AG04450 (cell line): ENCODE measurements at regions not wholly inside any gene's neighbourhood (a gene's known extent, or its start where the extent isn't known, plus 50 kb on each side); places are given as distances from the start of the nearest gene placed in this dataset.

Experiments
- CTCF ChIA-PET: fragments of 300-600, 350-600 bp; formaldehyde crosslinking; extraction: SDS; loops from one replicate; lab custom pipeline; 2022; ENCODE audit warnings: antibody characterized with exemption, inconsistent platforms; lab: Charles Lee
- POLR2A ChIA-PET: fragments of 350-600 bp; formaldehyde crosslinking; extraction: SDS; loops from one replicate; lab custom pipeline; 2021; ENCODE audit warnings: antibody characterized with exemption, inconsistent platforms; lab: Yijun Ruan, JAX
- DNase-seq: peaks from one replicate; pipeline ENCODE4 v3.0.0-alpha.2; 2011; ENCODE audit warnings: low read depth, low spot score
- H3K27ac ChIP-seq: one replicate; pipeline ENCODE4 v1.5.1; 2012; ENCODE audit warnings: low read depth, low read length, control low read depth
- H3K27me3 ChIP-seq: one replicate; pipeline ENCODE4 v1.6.0; 2012; ENCODE audit warnings: low read length; ENCODE audit not compliant: control insufficient read depth, insufficient read depth
- H3K4me3 ChIP-seq: 2 replicates; pipeline ENCODE4 v1.5.1; 2011; ENCODE audit warnings: mild to moderate bottlenecking, low read depth, low read length, control low read depth
- H3K9me3 ChIP-seq: 2 replicates; pipeline ENCODE4 v1.5.1; 2012; ENCODE audit warnings: low read length; ENCODE audit not compliant: control insufficient read depth, insufficient read depth
- TF ChIP-seq, protein P1 (sequence below): IDR thresholded peaks from 2 replicates; pipeline ENCODE4 v1.5.1; 2011; ENCODE audit warnings: low read depth, low read length, control low read depth, inconsistent platforms

DNA sequence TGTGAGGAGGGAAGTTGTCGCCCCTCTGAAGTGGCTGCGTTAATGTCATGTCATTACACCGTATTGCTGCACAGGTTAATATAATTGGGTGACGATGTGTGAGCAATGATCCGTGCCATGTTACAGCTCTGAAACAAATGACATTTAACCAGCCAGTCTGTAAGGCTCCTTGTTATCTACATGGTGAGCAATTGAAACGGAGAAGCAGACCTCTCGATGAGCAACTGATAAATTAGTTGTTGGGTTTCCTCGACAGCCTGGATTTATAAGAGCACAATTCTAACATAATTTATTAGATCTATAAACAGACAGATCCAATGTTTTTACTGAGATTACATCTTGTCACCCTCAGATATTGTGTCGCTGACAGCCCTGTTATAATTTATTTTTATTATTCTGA, 49.9 kb upstream of the MAFB start:
- Histone ChIP-seq H3K27ac (no peak overlapping the region), H3K4me3 (no peak overlapping the region), H3K27me3 (peaks cover 11% of the 10 kb centered on the region), H3K9me3 (no peaks in the 10 kb centered on the region)
- no peak for DNase-seq
- TF ChIP-seq, protein P1, sequence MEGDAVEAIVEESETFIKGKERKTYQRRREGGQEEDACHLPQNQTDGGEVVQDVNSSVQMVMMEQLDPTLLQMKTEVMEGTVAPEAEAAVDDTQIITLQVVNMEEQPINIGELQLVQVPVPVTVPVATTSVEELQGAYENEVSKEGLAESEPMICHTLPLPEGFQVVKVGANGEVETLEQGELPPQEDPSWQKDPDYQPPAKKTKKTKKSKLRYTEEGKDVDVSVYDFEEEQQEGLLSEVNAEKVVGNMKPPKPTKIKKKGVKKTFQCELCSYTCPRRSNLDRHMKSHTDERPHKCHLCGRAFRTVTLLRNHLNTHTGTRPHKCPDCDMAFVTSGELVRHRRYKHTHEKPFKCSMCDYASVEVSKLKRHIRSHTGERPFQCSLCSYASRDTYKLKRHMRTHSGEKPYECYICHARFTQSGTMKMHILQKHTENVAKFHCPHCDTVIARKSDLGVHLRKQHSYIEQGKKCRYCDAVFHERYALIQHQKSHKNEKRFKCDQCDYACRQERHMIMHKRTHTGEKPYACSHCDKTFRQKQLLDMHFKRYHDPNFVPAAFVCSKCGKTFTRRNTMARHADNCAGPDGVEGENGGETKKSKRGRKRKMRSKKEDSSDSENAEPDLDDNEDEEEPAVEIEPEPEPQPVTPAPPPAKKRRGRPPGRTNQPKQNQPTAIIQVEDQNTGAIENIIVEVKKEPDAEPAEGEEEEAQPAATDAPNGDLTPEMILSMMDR = no peak
- POLR2A ChIA-PET = no interaction called here
- CTCF ChIA-PET = interaction anchor here (1.2 to 3.9 kb wide), 3 partner anchors 10 to 224 kb away, joined by 5 to 62 read pairs (median 6); no protein-coding TSS in a partner anchor

DNA sequence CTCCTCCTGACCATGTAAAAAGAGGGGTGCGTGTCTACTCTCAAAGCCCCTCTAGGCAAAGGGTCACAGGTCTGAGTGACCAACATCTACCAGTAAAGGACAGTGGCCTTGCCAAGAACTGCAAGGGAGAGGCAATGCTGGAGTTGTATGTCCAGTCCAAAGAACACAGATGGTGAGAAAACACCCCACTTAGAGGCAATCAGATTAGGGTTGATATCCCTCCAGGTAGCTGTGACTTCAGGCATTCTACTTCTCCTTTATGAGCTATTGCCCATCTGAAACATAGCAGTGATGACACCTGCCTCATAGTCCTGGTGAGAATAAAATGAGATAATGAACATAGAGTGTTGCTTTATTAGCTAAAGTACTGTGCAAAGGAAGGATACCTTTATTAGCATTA, 50.8 kb upstream of the MAFB start:
- Histone ChIP-seq H3K27me3 (peaks cover 11% of the 10 kb centered on the region), H3K4me3 (no peak overlapping the region), H3K27ac (no peak overlapping the region), H3K9me3 (no peaks in the 10 kb centered on the region)
- DNase-seq = no peak
- ChIA-PET POLR2A (no interaction called here), CTCF (interaction anchor here (0.7 to 3.9 kb wide), 10 partner anchors 9 to 223 kb away, joined by 4 to 62 read pairs (median 7); partner anchors contain the start of gene MAFB)
- TF ChIP-seq, protein P1 = no peak

DNA sequence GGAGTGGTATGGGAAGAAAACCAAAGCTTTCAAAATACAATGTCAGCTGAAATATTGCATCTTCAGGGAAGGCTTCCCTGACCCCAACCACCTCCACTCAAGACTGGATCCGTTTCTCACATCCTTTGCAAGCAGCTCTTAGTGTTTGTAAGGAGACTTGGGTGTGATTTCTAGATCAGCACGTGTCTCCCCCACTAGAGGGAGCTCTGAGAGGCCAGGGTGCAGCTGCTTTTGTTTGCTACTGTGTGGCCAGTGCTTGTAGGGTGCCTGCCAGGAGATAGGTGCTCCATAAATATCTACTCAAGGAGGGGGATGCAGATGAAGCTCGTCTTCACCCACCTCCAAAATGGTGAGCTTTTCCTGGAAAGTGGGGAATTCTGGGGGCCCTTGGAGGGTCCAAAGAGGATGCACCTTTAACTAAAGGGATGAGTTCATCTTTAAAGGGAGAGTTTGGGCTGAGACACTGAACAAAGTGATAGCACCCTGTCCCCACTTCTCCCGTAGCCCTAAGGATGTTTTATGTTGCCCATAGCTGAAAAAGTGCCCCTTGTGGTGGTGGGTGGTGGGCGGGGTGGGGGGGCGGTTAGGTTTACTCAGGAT, 52.6 kb upstream of the MAFB start:
- ChIA-PET POLR2A (no interaction called here), CTCF (interaction anchor here (0.5 to 3.9 kb wide), 33 partner anchors 9 to 1691 kb away, joined by 3 to 62 read pairs (median 5); partner anchors contain the start of gene MAFB)
- H3K27me3 ChIP-seq = peaks cover 16% of the 10 kb centered on the region
- no peak overlapping the region for H3K27ac ChIP-seq
- H3K9me3 ChIP-seq = no peaks in the 10 kb centered on the region
- TF ChIP-seq, protein P1 = peak; percentile 75
- DNase-seq = no peak
- H3K4me3 ChIP-seq = no peak overlapping the region

DNA sequence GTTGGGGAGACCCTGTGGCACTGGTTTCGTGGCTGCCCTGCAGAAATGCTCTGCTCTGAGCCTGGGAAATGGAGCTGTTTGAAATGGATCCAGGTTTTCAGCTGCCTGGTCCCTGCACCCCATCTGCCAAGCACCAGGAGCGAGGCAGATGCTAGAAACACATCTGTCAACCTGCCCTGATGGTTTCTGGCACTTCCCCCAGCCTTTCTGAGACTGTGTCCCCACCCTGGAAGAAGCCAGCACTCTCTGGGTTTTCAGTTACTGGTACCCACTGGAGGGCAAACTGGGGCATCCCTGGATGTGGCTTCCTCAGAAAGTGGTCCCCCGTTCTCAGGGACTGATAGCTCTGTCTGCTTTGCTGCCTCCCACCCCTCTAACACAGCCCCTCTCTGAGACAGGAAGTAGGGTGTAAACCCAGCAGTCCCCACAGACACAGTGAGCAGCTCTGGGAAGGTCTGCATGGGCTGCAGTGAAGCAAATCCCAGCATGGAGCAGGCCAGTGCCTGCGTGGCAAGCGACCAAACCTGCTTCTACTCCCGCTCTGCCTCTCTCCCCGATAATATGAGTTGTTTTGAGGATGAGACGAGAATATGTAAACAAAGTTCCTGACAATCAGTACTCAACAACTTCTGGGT, 54.2 kb upstream of the MAFB start:
- TF ChIP-seq, protein P1 = no peak
- Histone ChIP-seq H3K27ac (no peak overlapping the region), H3K9me3 (no peaks in the 10 kb centered on the region), H3K27me3 (peaks cover 16% of the 10 kb centered on the region), H3K4me3 (no peak overlapping the region)
- ChIA-PET POLR2A (no interaction called here), CTCF (interaction anchor here (0.8 to 2.9 kb wide), 4 partner anchors 199 to 220 kb away, joined by 5 to 14 read pairs (median 6); no protein-coding TSS in a partner anchor)
- no peak for DNase-seq
